ENCODE measurements at regions not wholly inside any gene's neighbourhood (a gene's known extent, or its start where the extent isn't known, plus 50 kb on each side); places are given as distances from the start of the nearest gene placed in this dataset.

DNA sequence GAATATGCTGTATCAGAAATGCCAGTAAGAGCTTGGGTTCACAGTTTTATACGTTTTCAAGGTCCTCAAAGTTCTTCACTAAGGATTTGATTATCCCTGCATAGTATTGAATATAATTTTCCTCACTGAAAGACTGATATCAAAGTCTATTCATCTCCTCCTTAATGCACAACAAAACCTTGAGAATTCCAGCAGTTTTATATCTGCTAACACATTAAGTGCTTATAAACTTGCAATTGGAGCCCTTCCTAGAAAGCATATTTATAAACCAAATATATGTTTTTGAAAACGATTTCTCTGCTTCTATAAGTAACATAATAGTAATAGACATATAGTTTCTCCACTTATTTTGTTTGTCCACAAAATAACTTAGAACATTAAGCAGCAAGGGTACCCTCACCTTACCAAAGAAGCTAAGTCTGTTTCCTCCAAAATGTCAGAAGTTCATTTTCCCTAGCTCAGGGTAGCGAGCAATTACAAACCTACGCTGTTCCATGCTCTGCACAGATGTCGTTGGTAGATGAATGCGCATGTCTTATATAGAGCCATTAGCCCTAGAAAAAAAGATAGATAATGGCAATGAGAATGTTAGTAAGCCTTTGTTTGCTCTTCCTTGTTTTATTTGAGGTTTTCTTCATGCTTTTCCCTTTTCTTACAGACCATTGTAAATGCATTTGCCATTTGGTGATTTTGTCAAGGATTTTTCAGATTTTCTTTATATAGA lies 213.2 kb downstream of the RBM43 start:
- H3K9ac ChIP-seq (ENCODE audit: low read length) = no peak overlapping the region

GRCh38 chr2:151043484-151043883 lies 218.2 kb downstream of the RBM43 start:
- Histone ChIP-seq H2AFZ (ENCODE audit: low read depth, low read length) (no peak overlapping the region), H3K27me3 (ENCODE audit: low read depth, low read length) (no peaks in the 10 kb centered on the region), H3K9ac (ENCODE audit: low read length) (no peak overlapping the region), H3K27ac (ENCODE audit: low read length) (no peak overlapping the region), H3K79me2 (ENCODE audit: low read length) (no peaks in the 10 kb centered on the region), H4K20me1 (ENCODE audit: insufficient read depth, low read length) (no peaks in the 10 kb centered on the region), H3K4me1 (ENCODE audit: low read length) (no peaks in the 10 kb centered on the region), H3K36me3 (replicated peaks; ENCODE audit: low read depth, low read length) (no peaks in the 10 kb centered on the region), H3K4me3 (ENCODE audit: low read length) (no peak overlapping the region), H3K4me2 (ENCODE audit: low read length) (no peak overlapping the region), H3K9me3 (ENCODE audit: insufficient read depth, low read length) (no peaks in the 10 kb centered on the region)
- TF ChIP-seq, protein P1, sequence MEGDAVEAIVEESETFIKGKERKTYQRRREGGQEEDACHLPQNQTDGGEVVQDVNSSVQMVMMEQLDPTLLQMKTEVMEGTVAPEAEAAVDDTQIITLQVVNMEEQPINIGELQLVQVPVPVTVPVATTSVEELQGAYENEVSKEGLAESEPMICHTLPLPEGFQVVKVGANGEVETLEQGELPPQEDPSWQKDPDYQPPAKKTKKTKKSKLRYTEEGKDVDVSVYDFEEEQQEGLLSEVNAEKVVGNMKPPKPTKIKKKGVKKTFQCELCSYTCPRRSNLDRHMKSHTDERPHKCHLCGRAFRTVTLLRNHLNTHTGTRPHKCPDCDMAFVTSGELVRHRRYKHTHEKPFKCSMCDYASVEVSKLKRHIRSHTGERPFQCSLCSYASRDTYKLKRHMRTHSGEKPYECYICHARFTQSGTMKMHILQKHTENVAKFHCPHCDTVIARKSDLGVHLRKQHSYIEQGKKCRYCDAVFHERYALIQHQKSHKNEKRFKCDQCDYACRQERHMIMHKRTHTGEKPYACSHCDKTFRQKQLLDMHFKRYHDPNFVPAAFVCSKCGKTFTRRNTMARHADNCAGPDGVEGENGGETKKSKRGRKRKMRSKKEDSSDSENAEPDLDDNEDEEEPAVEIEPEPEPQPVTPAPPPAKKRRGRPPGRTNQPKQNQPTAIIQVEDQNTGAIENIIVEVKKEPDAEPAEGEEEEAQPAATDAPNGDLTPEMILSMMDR (IDR thresholded peaks at IDR 0.05; ENCODE audit: low read depth, low read length) = no peak

More for the DNA sequence above, 213.2 kb downstream of the RBM43 start:
- Histone ChIP-seq H4K20me1 (ENCODE audit: insufficient read depth, low read length) (no peaks in the 10 kb centered on the region), H3K27ac (ENCODE audit: low read length) (no peak overlapping the region), H3K79me2 (ENCODE audit: low read length) (no peaks in the 10 kb centered on the region), H2AFZ (ENCODE audit: low read depth, low read length) (no peak overlapping the region), H3K9me3 (ENCODE audit: insufficient read depth, low read length) (no peaks in the 10 kb centered on the region), H3K4me1 (ENCODE audit: low read length) (no peaks in the 10 kb centered on the region), H3K27me3 (ENCODE audit: low read depth, low read length) (no peaks in the 10 kb centered on the region), H3K4me2 (ENCODE audit: low read length) (no peak overlapping the region), H3K36me3 (replicated peaks; ENCODE audit: low read depth, low read length) (no peaks in the 10 kb centered on the region), H3K4me3 (ENCODE audit: low read length) (no peak overlapping the region)
- TF ChIP-seq, protein P1 (IDR thresholded peaks at IDR 0.05; ENCODE audit: low read depth, low read length) = no peak
- TF ChIP-seq EZH2phosphoT487 (IDR thresholded peaks at IDR 0.05; ENCODE audit: low read depth) = no peak

GRCh38 chr2:151042964-151043363 lies 218.7 kb downstream of the RBM43 start:
- Histone ChIP-seq H3K9me3 (ENCODE audit: insufficient read depth, low read length) (no peaks in the 10 kb centered on the region), H3K36me3 (replicated peaks; ENCODE audit: low read depth, low read length) (no peaks in the 10 kb centered on the region), H3K27ac (ENCODE audit: low read length) (no peak overlapping the region), H3K4me1 (ENCODE audit: low read length) (no peaks in the 10 kb centered on the region), H3K27me3 (ENCODE audit: low read depth, low read length) (no peaks in the 10 kb centered on the region), H4K20me1 (ENCODE audit: insufficient read depth, low read length) (no peaks in the 10 kb centered on the region), H3K4me2 (ENCODE audit: low read length) (no peak overlapping the region), H3K9ac (ENCODE audit: low read length) (no peak overlapping the region), H3K4me3 (ENCODE audit: low read length) (no peak overlapping the region), H2AFZ (ENCODE audit: low read depth, low read length) (no peak overlapping the region), H3K79me2 (ENCODE audit: low read length) (no peaks in the 10 kb centered on the region)
- no peak for TF ChIP-seq EZH2phosphoT487 (IDR thresholded peaks at IDR 0.05; ENCODE audit: low read depth)
- TF ChIP-seq, protein P1 (IDR thresholded peaks at IDR 0.05; ENCODE audit: low read depth, low read length) = no peak

DNA sequence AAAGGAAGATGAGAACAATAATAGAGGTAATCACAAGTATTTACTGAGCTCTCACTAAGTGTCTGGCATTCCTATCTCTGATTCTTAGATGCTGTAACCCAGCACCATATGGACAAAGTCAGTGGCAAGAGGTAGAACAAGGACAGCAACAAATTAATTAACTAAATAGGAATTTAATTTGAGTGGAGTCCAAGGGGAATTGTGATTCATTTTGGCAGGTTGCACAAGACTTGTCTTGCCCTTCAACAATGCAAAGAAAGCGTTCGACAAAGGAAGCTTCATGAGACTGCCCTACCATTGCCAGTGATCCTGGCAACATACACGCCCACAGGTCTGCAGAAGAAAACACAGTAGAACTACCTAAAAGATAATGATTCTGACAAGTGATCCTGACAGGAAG lies 221.6 kb downstream of the RBM43 start:
- Histone ChIP-seq H3K79me2 (ENCODE audit: low read length) (no peaks in the 10 kb centered on the region), H4K20me1 (ENCODE audit: insufficient read depth, low read length) (no peaks in the 10 kb centered on the region), H2AFZ (ENCODE audit: low read depth, low read length) (no peak overlapping the region), H3K4me3 (ENCODE audit: low read length) (no peak overlapping the region), H3K9me3 (ENCODE audit: insufficient read depth, low read length) (no peaks in the 10 kb centered on the region), H3K9ac (ENCODE audit: low read length) (no peak overlapping the region), H3K36me3 (replicated peaks; ENCODE audit: low read depth, low read length) (no peaks in the 10 kb centered on the region), H3K27ac (ENCODE audit: low read length) (no peak overlapping the region), H3K27me3 (ENCODE audit: low read depth, low read length) (no peaks in the 10 kb centered on the region), H3K4me1 (ENCODE audit: low read length) (no peaks in the 10 kb centered on the region), H3K4me2 (ENCODE audit: low read length) (no peak overlapping the region)
- TF ChIP-seq, protein P1 (IDR thresholded peaks at IDR 0.05; ENCODE audit: low read depth, low read length) = no peak
- no peak for TF ChIP-seq EZH2phosphoT487 (IDR thresholded peaks at IDR 0.05; ENCODE audit: low read depth)

All from OCI-LY3 (cell line).